ENCODE measurements at regions not wholly inside any gene's neighbourhood (a gene's known extent, or its start where the extent isn't known, plus 50 kb on each side); places are given as distances from the start of the nearest gene placed in this dataset.

GRCh38 chr4:38381788-38382187 is 282.2 kb upstream of the KLF3 start:
- ATAC-seq (ENCODE audit: low read depth) (no peak), DNase-seq (no peak)
- H3K27me3 ChIP-seq (ENCODE audit: control insufficient read depth, insufficient read depth, low read length), result no peaks in the 10 kb centered on the region; the same call in none of the 2 replicates
- H2AK9ac ChIP-seq (replicated peaks; ENCODE audit: low read depth, low read length, poor library complexity), result no peak overlapping the region
- no peak overlapping the region for H3K4ac ChIP-seq (ENCODE audit: low read depth, low read length)
- H3K79me1 ChIP-seq (ENCODE audit: low read depth in 1 of 2, low read length in 2 of 2), result no peaks in the 10 kb centered on the region
- H2AK5ac ChIP-seq (ENCODE audit: low read depth, low read length), result no peak overlapping the region
- no peaks in the 10 kb centered on the region for H4K20me1 ChIP-seq (ENCODE audit: insufficient read depth, low read length)
- H4K5ac ChIP-seq (ENCODE audit: low read depth, low read length), result no peak overlapping the region
- no CpG with 5 or more reads among the region's 6 CpGs for WGBS, 2 experiments (ENCODE audit: extremely low coverage in 2 of 2, insufficient read length in 1 of 2)
- H3K4me2 ChIP-seq (ENCODE audit: low read depth, low read length), result no peak overlapping the region
- H4K8ac ChIP-seq (ENCODE audit: low read depth in 2 of 2, low read length in 2 of 2), result no peak overlapping the region
- no peak overlapping the region for H3K4me3 ChIP-seq (ENCODE audit: insufficient read depth, low read depth, low read length)
- BruUV-seq (replicated peaks), result no TSS peak
- no peak overlapping the region for H3K56ac ChIP-seq (ENCODE audit: extremely low read depth, insufficient read depth, low read length)
- no peak overlapping the region for H3K18ac ChIP-seq (ENCODE audit: low read depth, low read length)
- no peak overlapping the region for H2BK15ac ChIP-seq (ENCODE audit: low read depth, low read length)
- ChIA-PET POLR2A (ENCODE audit: unreplicated experiment) (no interaction called here), CTCF (no interaction called here)
- no peaks in the 10 kb centered on the region for H3K4me1 ChIP-seq (ENCODE audit: control insufficient read depth, insufficient read depth, low read length)
- H3K9me3 ChIP-seq (ENCODE audit: control insufficient read depth, insufficient read depth, low read length), result no peaks in the 10 kb centered on the region
- H2BK120ac ChIP-seq (ENCODE audit: low read depth, low read length), result no peak overlapping the region
- H3K36me3 ChIP-seq (ENCODE audit: control insufficient read depth, insufficient read depth, low read length), result no peaks in the 10 kb centered on the region
- no peak overlapping the region for H3K9ac ChIP-seq (ENCODE audit: low read depth, low read length)
- no peak overlapping the region for H2AFZ ChIP-seq (replicated peaks; ENCODE audit: low read length, poor library complexity)
- no peaks in the 10 kb centered on the region for H3K9me1 ChIP-seq (ENCODE audit: insufficient read depth, low read length)
- dilution Hi-C loops (cut with HindIII; ENCODE audit: low sequenced_read_pairs, unreplicated experiment), result no loop called here
- no peak overlapping the region for H2BK20ac ChIP-seq (ENCODE audit: low read depth, low read length)
- no peak overlapping the region for H3K27ac ChIP-seq (ENCODE audit: insufficient read depth, low read length)
- intact Hi-C loops (cut with micrococcal nuclease), result no loop called here
- no peak overlapping the region for H4K91ac ChIP-seq (ENCODE audit: insufficient read depth, low read depth, low read length)
- H3K14ac ChIP-seq (replicated peaks; ENCODE audit: low read depth, low read length), result no peak overlapping the region
- TF ChIP-seq RFX5 (IDR thresholded peaks at IDR 0.05; ENCODE audit: low read depth, low read length), result no peak
- TF ChIP-seq CEBPB (IDR thresholded peaks at IDR 0.05; ENCODE audit: low read depth, low read length), result no peak
- TF ChIP-seq NFE2L2 (IDR thresholded peaks at IDR 0.05; ENCODE audit: low read depth, low read length), result no peak
- no peak for TF ChIP-seq MAZ (IDR thresholded peaks at IDR 0.05; ENCODE audit: borderline replicate concordance, low read depth, low read length)
- no peak for TF ChIP-seq FOS (IDR thresholded peaks at IDR 0.05; ENCODE audit: low read depth, low read length)
- TF ChIP-seq BHLHE40 (IDR thresholded peaks at IDR 0.05; ENCODE audit: low read depth, low read length), result no peak
- no peak for TF ChIP-seq CTCF (conservative IDR thresholded peaks at IDR 0.05; ENCODE audit: low read depth, low read length)
- TF ChIP-seq, protein P1, sequence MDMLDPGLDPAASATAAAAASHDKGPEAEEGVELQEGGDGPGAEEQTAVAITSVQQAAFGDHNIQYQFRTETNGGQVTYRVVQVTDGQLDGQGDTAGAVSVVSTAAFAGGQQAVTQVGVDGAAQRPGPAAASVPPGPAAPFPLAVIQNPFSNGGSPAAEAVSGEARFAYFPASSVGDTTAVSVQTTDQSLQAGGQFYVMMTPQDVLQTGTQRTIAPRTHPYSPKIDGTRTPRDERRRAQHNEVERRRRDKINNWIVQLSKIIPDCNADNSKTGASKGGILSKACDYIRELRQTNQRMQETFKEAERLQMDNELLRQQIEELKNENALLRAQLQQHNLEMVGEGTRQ (IDR thresholded peaks at IDR 0.05; ENCODE audit: low read depth, low read length), result no peak
- no peak for TF ChIP-seq ELK1 (IDR thresholded peaks at IDR 0.05; ENCODE audit: borderline replicate concordance, low read depth, low read length)
- TF ChIP-seq SMC3 (IDR thresholded peaks at IDR 0.05; ENCODE audit: low read depth, low read length), result no peak
- TF ChIP-seq POLR2A (IDR thresholded peaks at IDR 0.05; ENCODE audit: low read depth, low read length), result no peak
- TF ChIP-seq MXI1 (IDR thresholded peaks at IDR 0.05; ENCODE audit: borderline replicate concordance, low read depth, low read length), result no peak
- no peak for TF ChIP-seq CHD1 (IDR thresholded peaks at IDR 0.05; ENCODE audit: low read depth, low read length)
- no peak for TF ChIP-seq MAFK (IDR thresholded peaks at IDR 0.05; ENCODE audit: low read depth, low read length)
- no peak for TF ChIP-seq RAD21 (IDR thresholded peaks at IDR 0.05; ENCODE audit: low read length)
- no peak for TF ChIP-seq RCOR1 (IDR thresholded peaks at IDR 0.05; ENCODE audit: insufficient replicate concordance, low read length)
- no peak overlapping the region for H3K23ac ChIP-seq (ENCODE audit: low read depth, low read length)
- no peak overlapping the region for H2BK5ac ChIP-seq (ENCODE audit: low read depth, low read length, poor library complexity, severe bottlenecking)
- in situ Hi-C loops (cut with MboI; ENCODE audit: low sequenced_read_pairs), result loop anchor here (25.0 kb wide), 1 partner anchor 106 kb away; no protein-coding TSS in a partner anchor

Measured in IMR-90 (cell line).